Body of pancreas (tissue), 4 donors: ENCODE measurements at regions not wholly inside any gene's neighbourhood (a gene's known extent, or its start where the extent isn't known, plus 50 kb on each side); places are given as distances from the start of the nearest gene placed in this dataset.

ENCODE experiments used
- ATAC-seq: fragments of 150-250 bp; one replicate; pipeline ENCODE4 v1.9.1; 2016
- DNase-seq, 4 donors: peaks; one replicate each; pipeline ENCODE4 v3.0.0-alpha.2; 2019
- H3K27ac ChIP-seq, 4 donors: fragments of 200-600 bp; sonication (generic); 1 replicate in 3 of 4; 2 replicates in 1 of 4; pipeline versions ENCODE4 v1.5.1 to v1.6.1; 2016 to 2019; ENCODE audit warnings: mild to moderate bottlenecking in 1 of 4, mixed read lengths in 1 of 4, moderate library complexity in 1 of 4
- H3K27me3 ChIP-seq, 2 donors: fragments of 200-600 bp; sonication (generic); one replicate each; pipeline ENCODE4 v1.6.0; 2016; ENCODE audit warnings: mild to moderate bottlenecking in 1 of 2
- H3K36me3 ChIP-seq, 2 donors: fragments of 200-600 bp; sonication (generic); replicated peaks in 1 of 2; 2 replicates each; pipeline ENCODE4 v1.5.1; 2016; ENCODE audit warnings: low read depth in 2 of 2; ENCODE audit not compliant: insufficient read depth in 1 of 2
- H3K4me1 ChIP-seq: fragments of 200-600 bp; sonication (generic); one replicate; pipeline ENCODE4 v1.6.0; 2016
- H3K4me3 ChIP-seq, 2 donors: fragments of 200-600 bp; sonication (generic); 1 replicate in 1 of 2; 2 replicates in 1 of 2; pipeline ENCODE4 v1.5.1; 2016 to 2019
- H3K9me3 ChIP-seq, 3 donors: fragments of 200-600 bp; sonication (generic); 1 replicate in 2 of 3; 2 replicates in 1 of 3; pipeline ENCODE4 v1.5.1; 2016
- POLR2A ChIP-seq, 3 donors: fragments of 450-650 bp; IDR thresholded peaks; one replicate each; pipeline ENCODE4 v1.6.1; 2016; ENCODE audit warnings: antibody characterized with exemption in 3 of 3, mild to moderate bottlenecking in 2 of 3
- WGBS, 2 donors: methylation state at CpG; one replicate each; pipeline ENCODE4 v1.1.5; 2017; 5-methylcytosine and 5-hydroxymethylcytosine counted together
- intact Hi-C: fragments of 100-400 bp; cut with DNase I; formaldehyde crosslinking; loops from one replicate; pipeline ENCODE4 v1.15.1; 2023
- TF ChIP-seq, protein P1 (sequence below), 7 experiments: fragments of 450-650 bp in 4 of 7; fragments of 200-600 bp in 3 of 7; sonication (generic) in 3 of 7; IDR thresholded peaks; one replicate each; pipeline ENCODE4 v1.5.1; 2016 to 2019; ENCODE audit warnings: antibody characterized with exemption in 7 of 7

DNA sequence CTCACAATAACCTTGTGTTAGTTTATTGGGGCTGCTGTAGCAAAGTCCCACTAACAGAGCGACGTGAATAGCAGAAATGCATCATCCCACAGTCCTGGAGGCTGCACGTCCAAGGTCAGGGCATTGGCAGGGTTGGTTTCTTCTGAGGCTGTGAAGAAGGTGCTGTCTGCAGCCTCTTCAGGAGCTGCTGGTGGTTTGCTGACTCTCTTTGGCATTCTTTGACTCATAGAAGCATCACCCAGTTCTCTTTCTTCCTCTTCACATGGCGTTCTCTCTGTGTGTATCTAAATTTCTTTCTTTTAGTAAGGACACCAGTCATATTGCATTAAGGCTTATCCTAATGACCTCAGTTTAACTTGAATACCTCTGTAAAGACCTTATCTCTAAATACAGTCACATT is 428.4 kb upstream of the KLF6 start:
- intact Hi-C loops: no loop called here
- Histone ChIP-seq H3K36me3 (no peaks in the 10 kb centered on the region), H3K4me1 (no peaks in the 10 kb centered on the region), H3K9me3 (no peaks in the 10 kb centered on the region), H3K4me3 (no peak overlapping the region), H3K27ac (no peak overlapping the region), H3K27me3 (no peaks in the 10 kb centered on the region)
- no peak for DNase-seq
- TF ChIP-seq POLR2A (IDR thresholded peaks at IDR 0.05): no peak
- TF ChIP-seq, protein P1, sequence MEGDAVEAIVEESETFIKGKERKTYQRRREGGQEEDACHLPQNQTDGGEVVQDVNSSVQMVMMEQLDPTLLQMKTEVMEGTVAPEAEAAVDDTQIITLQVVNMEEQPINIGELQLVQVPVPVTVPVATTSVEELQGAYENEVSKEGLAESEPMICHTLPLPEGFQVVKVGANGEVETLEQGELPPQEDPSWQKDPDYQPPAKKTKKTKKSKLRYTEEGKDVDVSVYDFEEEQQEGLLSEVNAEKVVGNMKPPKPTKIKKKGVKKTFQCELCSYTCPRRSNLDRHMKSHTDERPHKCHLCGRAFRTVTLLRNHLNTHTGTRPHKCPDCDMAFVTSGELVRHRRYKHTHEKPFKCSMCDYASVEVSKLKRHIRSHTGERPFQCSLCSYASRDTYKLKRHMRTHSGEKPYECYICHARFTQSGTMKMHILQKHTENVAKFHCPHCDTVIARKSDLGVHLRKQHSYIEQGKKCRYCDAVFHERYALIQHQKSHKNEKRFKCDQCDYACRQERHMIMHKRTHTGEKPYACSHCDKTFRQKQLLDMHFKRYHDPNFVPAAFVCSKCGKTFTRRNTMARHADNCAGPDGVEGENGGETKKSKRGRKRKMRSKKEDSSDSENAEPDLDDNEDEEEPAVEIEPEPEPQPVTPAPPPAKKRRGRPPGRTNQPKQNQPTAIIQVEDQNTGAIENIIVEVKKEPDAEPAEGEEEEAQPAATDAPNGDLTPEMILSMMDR (IDR thresholded peaks at IDR 0.05): no peak
- 55 to 73% methylated on average over 4 of the region's 4 CpGs for WGBS, 2 donors
- ATAC-seq: no peak

- TF ChIP-seq POLR2A (IDR thresholded peaks at IDR 0.05): no peak
- TF ChIP-seq, protein P1 (IDR thresholded peaks at IDR 0.05): no peak
- H3K27ac ChIP-seq: no peak overlapping the region
- intact Hi-C loops: no loop called here
- ATAC-seq (no peak), DNase-seq (no peak)
- H3K9me3 ChIP-seq: no peaks in the 10 kb centered on the region
- no peak overlapping the region for H3K4me3 ChIP-seq
- WGBS, 2 donors: 59 to 67% methylated on average over 2 of the region's 2 CpGs
- H3K4me1 ChIP-seq: no peaks in the 10 kb centered on the region
- no peaks in the 10 kb centered on the region for H3K36me3 ChIP-seq
- no peaks in the 10 kb centered on the region for H3K27me3 ChIP-seq
Measured at GRCh38 chr10:4212111-4212630, 427.2 kb upstream of the KLF6 start.

DNA sequence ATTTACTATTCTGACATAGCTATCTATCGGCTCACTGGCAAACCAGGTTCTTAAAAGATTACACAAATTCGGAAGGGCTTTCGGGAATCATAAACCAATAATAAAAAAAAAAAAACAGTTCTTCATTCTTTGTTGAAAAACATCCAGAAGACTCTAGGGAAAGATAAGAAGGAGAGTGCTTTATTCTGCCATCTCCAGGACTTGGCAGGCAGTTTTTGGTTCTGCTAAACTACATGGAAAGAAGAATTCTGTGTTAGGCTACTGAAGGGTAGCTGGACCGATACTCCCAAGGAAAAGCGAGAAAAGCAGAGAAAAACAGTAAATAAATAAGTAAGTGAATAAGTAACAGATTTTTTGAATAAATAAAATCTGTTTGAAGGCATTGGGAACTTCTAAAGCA is 423.5 kb upstream of the KLF6 start:
- Histone ChIP-seq H3K4me1 (no peaks in the 10 kb centered on the region), H3K36me3 (no peaks in the 10 kb centered on the region), H3K4me3 (no peak overlapping the region), H3K9me3 (no peaks in the 10 kb centered on the region), H3K27ac (no peak overlapping the region), H3K27me3 (no peaks in the 10 kb centered on the region)
- no peak for DNase-seq
- no peak for TF ChIP-seq POLR2A (IDR thresholded peaks at IDR 0.05)
- TF ChIP-seq, protein P1 (IDR thresholded peaks at IDR 0.05): no peak
- 53 to 60% methylated on average over 5 of the region's 5 CpGs for WGBS, 2 donors
- no peak for ATAC-seq
- intact Hi-C loops: no loop called here

- 34 to 44% methylated on average over 1 of the region's 1 CpG for WGBS, 2 donors
- intact Hi-C loops: no loop called here
Measured at GRCh38 chr10:4205113-4205512, 420.1 kb upstream of the KLF6 start.

DNA sequence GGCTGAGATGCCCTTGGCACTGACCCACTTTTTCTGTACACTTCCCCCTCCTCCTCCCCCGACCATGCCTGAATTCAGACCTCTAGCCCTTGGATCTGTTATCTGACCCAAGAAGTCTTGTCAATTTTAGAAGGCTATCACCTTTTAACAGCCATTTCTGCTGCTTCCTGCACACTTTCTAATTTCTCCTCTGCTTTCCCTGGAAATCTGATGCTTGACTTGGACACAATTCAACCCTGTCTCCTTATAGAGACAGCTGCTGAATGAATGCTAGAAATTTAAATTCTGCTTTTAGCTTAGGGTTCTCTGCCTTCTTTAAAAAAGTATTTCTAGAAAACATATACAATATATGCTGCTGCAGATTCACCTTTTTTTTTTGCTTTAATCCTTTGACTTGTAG is 417.9 kb upstream of the KLF6 start:
- Histone ChIP-seq H3K4me1 (no peaks in the 10 kb centered on the region), H3K9me3 (no peaks in the 10 kb centered on the region), H3K27me3 (no peaks in the 10 kb centered on the region), H3K4me3 (no peak overlapping the region), H3K36me3 (no peaks in the 10 kb centered on the region), H3K27ac (no peak overlapping the region)
- WGBS, 2 donors: 33 to 65% methylated on average over 1 of the region's 1 CpG
- DNase-seq (no peak), ATAC-seq (no peak)
- intact Hi-C loops: no loop called here
- TF ChIP-seq, protein P1 (IDR thresholded peaks at IDR 0.05): no peak
- TF ChIP-seq POLR2A (IDR thresholded peaks at IDR 0.05): no peak

More at GRCh38 chr10:4205113-4205512, 420.1 kb upstream of the KLF6 start:
- no peak for TF ChIP-seq POLR2A (IDR thresholded peaks at IDR 0.05)
- TF ChIP-seq, protein P1 (IDR thresholded peaks at IDR 0.05): no peak
- H3K27ac ChIP-seq: no peak overlapping the region
- H3K4me1 ChIP-seq: no peaks in the 10 kb centered on the region
- no peak overlapping the region for H3K4me3 ChIP-seq
- H3K36me3 ChIP-seq: no peaks in the 10 kb centered on the region
- ATAC-seq: no peak
- H3K27me3 ChIP-seq: no peaks in the 10 kb centered on the region
- H3K9me3 ChIP-seq: no peaks in the 10 kb centered on the region
- no peak for DNase-seq
